OCI-LY1 (cell line): ENCODE measurements at regions not wholly inside any gene's neighbourhood (a gene's known extent, or its start where the extent isn't known, plus 50 kb on each side); places are given as distances from the start of the nearest gene placed in this dataset.

Experiments
- H2AFZ ChIP-seq: fragments of 200-600 bp; sonication (generic), shearing (Covaris generic); 2 replicates; pipeline ENCODE4 v1.6.0; 2014; ENCODE audit warnings: antibody characterized with exemption, mild to moderate bottlenecking, low read length
- H3F3A ChIP-seq: fragments of 200-600 bp; sonication (generic), shearing (Covaris generic); 2 replicates; pipeline ENCODE4 v1.6.0; 2014; ENCODE audit warnings: mild to moderate bottlenecking, antibody characterized with exemption, low read length, moderate library complexity; ENCODE audit not compliant: insufficient read depth
- H3K27ac ChIP-seq: fragments of 200-600 bp; sonication (generic); 2 replicates; pipeline ENCODE4 v1.5.1; 2014; ENCODE audit warnings: low read length, mixed run types, mild to moderate bottlenecking, low read depth; ENCODE audit not compliant: poor library complexity, severe bottlenecking
- H3K27me3 ChIP-seq: fragments of 200-600 bp; sonication (generic); 2 replicates; pipeline ENCODE4 v1.6.0; 2014; ENCODE audit warnings: antibody characterized with exemption, mild to moderate bottlenecking, low read length, moderate library complexity; ENCODE audit not compliant: insufficient read depth
- H3K36me3 ChIP-seq: fragments of 200-600 bp; sonication (generic); 2 replicates; pipeline ENCODE4 v1.6.1; 2014; ENCODE audit warnings: mild to moderate bottlenecking, antibody characterized with exemption, low read length, moderate library complexity, mixed read lengths; ENCODE audit not compliant: insufficient read depth
- H3K4me1 ChIP-seq: fragments of 200-600 bp; sonication (generic); 2 replicates; pipeline ENCODE4 v1.5.1; 2014; ENCODE audit warnings: mild to moderate bottlenecking, low read length, moderate library complexity; ENCODE audit not compliant: insufficient read depth, severe bottlenecking
- H3K4me2 ChIP-seq: fragments of 200-600 bp; sonication (generic), shearing (Covaris generic); 2 replicates; pipeline ENCODE4 v1.6.1; 2014; ENCODE audit warnings: low read length
- H3K4me3 ChIP-seq: fragments of 200-600 bp; sonication (generic); 2 replicates; pipeline ENCODE4 v1.5.1; 2014; ENCODE audit warnings: low read length, low read depth, mild to moderate bottlenecking, mixed read lengths; ENCODE audit not compliant: poor library complexity, severe bottlenecking
- H3K79me2 ChIP-seq: fragments of 200-600 bp; shearing (Covaris generic); 2 replicates; pipeline ENCODE4 v1.6.1; 2016; ENCODE audit warnings: mixed run types, low read length, mixed read lengths; ENCODE audit not compliant: insufficient read depth
- H3K9ac ChIP-seq: fragments of 200-600 bp; sonication (generic), shearing (Covaris generic); 2 replicates; pipeline ENCODE4 v1.6.1; 2014; ENCODE audit warnings: mild to moderate bottlenecking, low read length, mixed read lengths
- H3K9me2 ChIP-seq: fragments of 200-600 bp; sonication (generic), shearing (Covaris generic); 2 replicates; pipeline ENCODE4 v1.6.1; 2014; ENCODE audit warnings: low read depth, mild to moderate bottlenecking, low read length, mixed read lengths
- H3K9me3 ChIP-seq: fragments of 200-600 bp; shearing (Covaris generic); 2 replicates; pipeline ENCODE4 v1.6.1; 2014; ENCODE audit warnings: low read length, mixed read lengths
- H4K20me1 ChIP-seq: fragments of 200-600 bp; sonication (generic), shearing (Covaris generic); 2 replicates; pipeline ENCODE4 v1.6.0; 2016; ENCODE audit warnings: mild to moderate bottlenecking, low read length; ENCODE audit not compliant: insufficient read depth
- EZH2 ChIP-seq: fragments of 200-600 bp; sonication (generic), shearing (Covaris generic); IDR thresholded peaks from 2 replicates; pipeline ENCODE4 v1.8.0; 2017; ENCODE audit warnings: borderline replicate concordance, mixed run types, mild to moderate bottlenecking, antibody characterized with exemption, low read length, moderate library complexity, mixed read lengths
- TF ChIP-seq, protein P1 (sequence below): fragments of 200-600 bp; sonication (generic), shearing (Covaris generic); IDR thresholded peaks from 2 replicates; pipeline ENCODE4 v1.5.1; 2017; ENCODE audit warnings: mild to moderate bottlenecking, antibody characterized with exemption, low read length, moderate library complexity, mixed read lengths

DNA sequence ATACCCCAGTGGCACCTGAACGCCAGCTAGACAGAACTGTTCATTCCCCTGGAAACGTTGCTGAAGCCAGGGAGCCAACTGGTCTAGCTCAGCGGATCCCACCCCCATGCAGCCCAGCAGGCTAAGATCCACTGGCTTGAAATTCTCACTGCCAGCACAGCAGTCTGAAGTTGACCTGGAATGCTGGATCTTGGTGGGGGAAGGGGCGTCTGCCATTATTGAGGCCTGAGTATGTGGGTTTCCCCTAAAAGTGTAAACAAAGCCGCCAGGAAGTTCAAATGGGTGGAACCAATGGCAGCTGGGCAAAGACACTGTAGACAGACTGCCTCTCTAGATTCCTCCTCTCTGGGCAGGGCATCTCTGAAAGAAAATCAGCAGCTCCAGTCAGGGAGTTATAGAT, 213.0 kb downstream of the NKX6-1 start:
- Histone ChIP-seq H3K4me2 (no peak overlapping the region), H3K36me3 (no peaks in the 10 kb centered on the region), H3F3A (no peaks in the 10 kb centered on the region), H3K27me3 (no peaks in the 10 kb centered on the region), H3K4me3 (no peak overlapping the region), H3K9me2 (no peaks in the 10 kb centered on the region), H3K9me3 (no peaks in the 10 kb centered on the region), H3K79me2 (no peaks in the 10 kb centered on the region), H3K4me1 (no peaks in the 10 kb centered on the region), H3K27ac (no peak overlapping the region), H2AFZ (no peak overlapping the region), H4K20me1 (no peaks in the 10 kb centered on the region), H3K9ac (no peak overlapping the region)
- no peak for TF ChIP-seq EZH2
- TF ChIP-seq, protein P1, sequence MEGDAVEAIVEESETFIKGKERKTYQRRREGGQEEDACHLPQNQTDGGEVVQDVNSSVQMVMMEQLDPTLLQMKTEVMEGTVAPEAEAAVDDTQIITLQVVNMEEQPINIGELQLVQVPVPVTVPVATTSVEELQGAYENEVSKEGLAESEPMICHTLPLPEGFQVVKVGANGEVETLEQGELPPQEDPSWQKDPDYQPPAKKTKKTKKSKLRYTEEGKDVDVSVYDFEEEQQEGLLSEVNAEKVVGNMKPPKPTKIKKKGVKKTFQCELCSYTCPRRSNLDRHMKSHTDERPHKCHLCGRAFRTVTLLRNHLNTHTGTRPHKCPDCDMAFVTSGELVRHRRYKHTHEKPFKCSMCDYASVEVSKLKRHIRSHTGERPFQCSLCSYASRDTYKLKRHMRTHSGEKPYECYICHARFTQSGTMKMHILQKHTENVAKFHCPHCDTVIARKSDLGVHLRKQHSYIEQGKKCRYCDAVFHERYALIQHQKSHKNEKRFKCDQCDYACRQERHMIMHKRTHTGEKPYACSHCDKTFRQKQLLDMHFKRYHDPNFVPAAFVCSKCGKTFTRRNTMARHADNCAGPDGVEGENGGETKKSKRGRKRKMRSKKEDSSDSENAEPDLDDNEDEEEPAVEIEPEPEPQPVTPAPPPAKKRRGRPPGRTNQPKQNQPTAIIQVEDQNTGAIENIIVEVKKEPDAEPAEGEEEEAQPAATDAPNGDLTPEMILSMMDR, result no peak

DNA sequence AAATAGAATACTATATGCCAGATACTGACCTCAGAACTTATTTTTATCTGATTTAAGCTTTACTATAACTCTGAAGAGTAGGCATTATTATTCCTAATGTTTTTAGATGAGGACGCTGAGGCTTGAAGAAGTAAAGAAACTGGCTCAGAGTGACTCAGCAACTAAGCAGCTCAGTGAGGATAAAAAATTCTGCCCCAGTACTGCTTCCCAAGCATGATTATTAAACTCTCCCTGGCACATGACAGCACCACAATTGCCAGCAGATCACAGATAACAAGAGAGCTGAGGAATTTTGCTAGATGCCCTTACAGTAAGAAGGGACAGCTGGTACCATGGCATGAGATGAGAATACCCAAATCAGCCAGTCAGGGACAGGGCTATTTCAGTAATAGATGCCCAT, 219.4 kb downstream of the NKX6-1 start:
- no peaks in the 10 kb centered on the region for H3K4me1 ChIP-seq
- H3F3A ChIP-seq, result no peaks in the 10 kb centered on the region
- no peaks in the 10 kb centered on the region for H3K27me3 ChIP-seq
- no peaks in the 10 kb centered on the region for H4K20me1 ChIP-seq
- TF ChIP-seq, protein P1, result no peak
- no peak for TF ChIP-seq EZH2
- no peak overlapping the region for H3K9ac ChIP-seq
- no peak overlapping the region for H2AFZ ChIP-seq
- no peaks in the 10 kb centered on the region for H3K9me3 ChIP-seq
- no peak overlapping the region for H3K4me2 ChIP-seq
- no peaks in the 10 kb centered on the region for H3K9me2 ChIP-seq
- H3K36me3 ChIP-seq, result no peaks in the 10 kb centered on the region
- H3K79me2 ChIP-seq, result no peaks in the 10 kb centered on the region
- H3K27ac ChIP-seq, result no peak overlapping the region
- no peak overlapping the region for H3K4me3 ChIP-seq

DNA sequence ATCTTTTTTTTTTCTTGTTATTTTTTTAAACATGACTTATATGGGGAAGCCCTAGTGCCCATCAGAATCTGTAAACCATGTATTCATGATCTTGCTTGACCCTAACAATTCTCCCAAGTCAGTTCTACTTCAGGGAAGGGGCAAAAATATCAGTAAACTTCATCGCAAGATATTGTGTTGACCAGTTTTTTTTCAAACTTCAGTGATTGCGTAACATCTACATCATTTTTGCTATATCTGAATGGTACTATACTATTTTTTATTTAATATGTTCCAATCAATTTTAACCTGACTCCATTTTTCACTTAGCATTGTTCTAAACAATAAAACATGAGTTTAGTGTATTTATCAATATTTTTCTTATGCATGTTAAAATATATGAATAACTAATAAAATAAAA, 221.2 kb downstream of the NKX6-1 start:
- Histone ChIP-seq H3K36me3 (no peaks in the 10 kb centered on the region), H3K27me3 (no peaks in the 10 kb centered on the region), H3K79me2 (no peaks in the 10 kb centered on the region), H3K27ac (no peak overlapping the region), H3K9ac (no peak overlapping the region), H2AFZ (no peak overlapping the region), H3K9me2 (no peaks in the 10 kb centered on the region), H3K4me2 (no peak overlapping the region), H3K9me3 (no peaks in the 10 kb centered on the region), H3F3A (no peaks in the 10 kb centered on the region), H3K4me1 (no peaks in the 10 kb centered on the region), H3K4me3 (no peak overlapping the region), H4K20me1 (no peaks in the 10 kb centered on the region)
- TF ChIP-seq EZH2, result no peak
- TF ChIP-seq, protein P1, result no peak
